ENCODE measurements at regions not wholly inside any gene's neighbourhood (a gene's known extent, or its start where the extent isn't known, plus 50 kb on each side); places are given as distances from the start of the nearest gene placed in this dataset.

- Histone ChIP-seq H3K9me3 (ENCODE audit: control insufficient read depth in 1 of 2, insufficient read depth in 1 of 2, low read depth in 1 of 2, low read length in 2 of 2) (no peaks in the 10 kb centered on the region), H3K4me1 (ENCODE audit: control insufficient read depth in 1 of 2, insufficient read depth in 2 of 2, low read length in 2 of 2) (no peaks in the 10 kb centered on the region), H3K4me2 (ENCODE audit: low read length) (no peak overlapping the region), H3K27ac (ENCODE audit: low read depth, low read length) (no peak overlapping the region), H3K79me2 (ENCODE audit: insufficient read depth, low read length) (no peaks in the 10 kb centered on the region), H3K9me2 (ENCODE audit: insufficient read depth) (no peaks in the 10 kb centered on the region), H3K9ac (ENCODE audit: low read length) (no peak overlapping the region), H3K27me3 (ENCODE audit: insufficient read depth, low read length) (no peaks in the 10 kb centered on the region), H3K4me3 (replicated peaks in 1 of 2; ENCODE audit: low read depth in 1 of 2, low read length in 2 of 2) (no peak overlapping the region), H2AFZ (ENCODE audit: low read depth, low read length, poor library complexity, severe bottlenecking) (no peak overlapping the region), H3K36me3 (ENCODE audit: control insufficient read depth in 1 of 2, insufficient read depth in 2 of 2, low read length in 2 of 2) (no peaks in the 10 kb centered on the region), H4K20me1 (ENCODE audit: insufficient read depth) (no peaks in the 10 kb centered on the region)
- intact Hi-C loops (cut with micrococcal nuclease), result no loop called here
- BruUV-seq (replicated peaks), result no TSS peak
- ChIA-PET RAD21 (ENCODE audit: low non-redundant PET in 1 of 2, low total read pairs in 2 of 2, uncharacterized antibody in 2 of 2, unreplicated experiment in 2 of 2) (no interaction called here), POLR2A (no interaction called here), CTCF (no interaction called here)
- DNase-seq (ENCODE audit: low read depth, low spot score), result no peak
- no peak for ATAC-seq
- TF ChIP-seq SRF (IDR thresholded peaks at IDR 0.05; ENCODE audit: low read depth), result no peak
- no peak for TF ChIP-seq EGR1 (IDR thresholded peaks at IDR 0.05; ENCODE audit: low read depth)
- TF ChIP-seq, protein P1, sequence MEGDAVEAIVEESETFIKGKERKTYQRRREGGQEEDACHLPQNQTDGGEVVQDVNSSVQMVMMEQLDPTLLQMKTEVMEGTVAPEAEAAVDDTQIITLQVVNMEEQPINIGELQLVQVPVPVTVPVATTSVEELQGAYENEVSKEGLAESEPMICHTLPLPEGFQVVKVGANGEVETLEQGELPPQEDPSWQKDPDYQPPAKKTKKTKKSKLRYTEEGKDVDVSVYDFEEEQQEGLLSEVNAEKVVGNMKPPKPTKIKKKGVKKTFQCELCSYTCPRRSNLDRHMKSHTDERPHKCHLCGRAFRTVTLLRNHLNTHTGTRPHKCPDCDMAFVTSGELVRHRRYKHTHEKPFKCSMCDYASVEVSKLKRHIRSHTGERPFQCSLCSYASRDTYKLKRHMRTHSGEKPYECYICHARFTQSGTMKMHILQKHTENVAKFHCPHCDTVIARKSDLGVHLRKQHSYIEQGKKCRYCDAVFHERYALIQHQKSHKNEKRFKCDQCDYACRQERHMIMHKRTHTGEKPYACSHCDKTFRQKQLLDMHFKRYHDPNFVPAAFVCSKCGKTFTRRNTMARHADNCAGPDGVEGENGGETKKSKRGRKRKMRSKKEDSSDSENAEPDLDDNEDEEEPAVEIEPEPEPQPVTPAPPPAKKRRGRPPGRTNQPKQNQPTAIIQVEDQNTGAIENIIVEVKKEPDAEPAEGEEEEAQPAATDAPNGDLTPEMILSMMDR (IDR thresholded peaks at IDR 0.05 in 2 of 3, conservative IDR thresholded peaks at IDR 0.05 in 1 of 3; ENCODE audit: borderline replicate concordance in 1 of 3, insufficient read depth in 1 of 3, low read depth in 2 of 3, low read length in 2 of 3), result no peak
- no peak for TF ChIP-seq RAD21 (IDR thresholded peaks at IDR 0.05; ENCODE audit: low read depth)
- no peak for TF ChIP-seq ATF3 (IDR thresholded peaks at IDR 0.05)
- no peak for TF ChIP-seq JUND (IDR thresholded peaks at IDR 0.05)
- TF ChIP-seq SIN3A (IDR thresholded peaks at IDR 0.05; ENCODE audit: low read depth), result no peak
- TF ChIP-seq FOSL1 (IDR thresholded peaks at IDR 0.05; ENCODE audit: low read depth), result no peak
- no peak for TF ChIP-seq CEBPB (IDR thresholded peaks at IDR 0.05; ENCODE audit: low read depth)
- TF ChIP-seq CBX3 (IDR thresholded peaks at IDR 0.05; ENCODE audit: low read depth), result no peak
Measured at GRCh38 chrX:139446832-139447231, 83.7 kb upstream of the F9 start.

- TF ChIP-seq REST (IDR thresholded peaks at IDR 0.05; ENCODE audit: low read depth), result no peak
- TF ChIP-seq, protein P2, sequence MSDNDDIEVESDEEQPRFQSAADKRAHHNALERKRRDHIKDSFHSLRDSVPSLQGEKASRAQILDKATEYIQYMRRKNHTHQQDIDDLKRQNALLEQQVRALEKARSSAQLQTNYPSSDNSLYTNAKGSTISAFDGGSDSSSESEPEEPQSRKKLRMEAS (IDR thresholded peaks at IDR 0.05), result no peak
- TF ChIP-seq CBX3 (IDR thresholded peaks at IDR 0.05; ENCODE audit: low read depth), result no peak
- TF ChIP-seq, protein P1 (IDR thresholded peaks at IDR 0.05 in 2 of 3, conservative IDR thresholded peaks at IDR 0.05 in 1 of 3; ENCODE audit: borderline replicate concordance in 1 of 3, insufficient read depth in 1 of 3, low read depth in 2 of 3, low read length in 2 of 3), result no peak
- no peak for TF ChIP-seq EZH2phosphoT487 (IDR thresholded peaks at IDR 0.05; ENCODE audit: borderline replicate concordance)
- Histone ChIP-seq H3K79me2 (ENCODE audit: insufficient read depth, low read length) (no peaks in the 10 kb centered on the region), H3K27me3 (ENCODE audit: insufficient read depth, low read length) (no peaks in the 10 kb centered on the region), H3K27ac (ENCODE audit: low read depth, low read length) (no peak overlapping the region), H3K4me2 (ENCODE audit: low read length) (no peak overlapping the region), H3K4me1 (ENCODE audit: control insufficient read depth in 1 of 2, insufficient read depth in 2 of 2, low read length in 2 of 2) (no peaks in the 10 kb centered on the region), H3K36me3 (ENCODE audit: control insufficient read depth in 1 of 2, insufficient read depth in 2 of 2, low read length in 2 of 2) (no peaks in the 10 kb centered on the region), H2AFZ (ENCODE audit: low read depth, low read length, poor library complexity, severe bottlenecking) (no peak overlapping the region), H3K9me3 (ENCODE audit: control insufficient read depth in 1 of 2, insufficient read depth in 1 of 2, low read depth in 1 of 2, low read length in 2 of 2) (no peaks in the 10 kb centered on the region), H3K4me3 (replicated peaks in 1 of 2; ENCODE audit: low read depth in 1 of 2, low read length in 2 of 2) (no peak overlapping the region), H4K20me1 (ENCODE audit: insufficient read depth) (no peaks in the 10 kb centered on the region), H3K9me2 (ENCODE audit: insufficient read depth) (no peaks in the 10 kb centered on the region), H3K9ac (ENCODE audit: low read length) (no peak overlapping the region)
- intact Hi-C loops (cut with micrococcal nuclease), result no loop called here
- BruUV-seq (replicated peaks), result no TSS peak
- no peak for ATAC-seq
- ChIA-PET POLR2A (no interaction called here), CTCF (no interaction called here), RAD21 (ENCODE audit: low non-redundant PET in 1 of 2, low total read pairs in 2 of 2, uncharacterized antibody in 2 of 2, unreplicated experiment in 2 of 2) (no interaction called here)
- no peak for DNase-seq (ENCODE audit: low read depth, low spot score)
Measured at GRCh38 chrX:139429913-139430312, 100.6 kb upstream of the F9 start.

Measured in HCT116 (cell line).